ENCODE measurements at regions not wholly inside any gene's neighbourhood (a gene's known extent, or its start where the extent isn't known, plus 50 kb on each side); places are given as distances from the start of the nearest gene placed in this dataset.

DNA sequence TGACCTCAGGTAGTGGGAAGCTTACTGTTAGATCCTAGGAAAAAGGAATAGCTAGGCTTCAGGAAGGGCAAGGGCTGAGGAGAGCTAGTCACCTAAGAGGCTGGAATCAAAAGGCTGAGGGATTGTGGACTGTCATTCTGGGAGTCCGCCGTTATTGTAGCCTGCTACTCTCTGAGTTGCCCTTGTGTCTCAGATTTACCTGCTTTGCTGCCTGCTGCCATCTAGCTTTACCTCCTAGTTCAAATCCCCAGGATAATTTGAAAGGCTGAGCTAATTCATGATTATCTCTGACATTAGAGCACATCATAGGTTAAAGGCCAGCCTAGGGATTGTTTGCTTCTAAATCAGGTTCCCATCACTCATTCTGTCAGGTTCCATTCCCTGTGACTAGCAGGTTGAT lies 120.2 kb downstream of the FHIP1A start:
- BruUV-seq (replicated peaks): no TSS peak
- TF ChIP-seq POLR2AphosphoS5 (IDR thresholded peaks at IDR 0.05; ENCODE audit: low read depth, low read length): no peak
- no peak for TF ChIP-seq SIN3A (IDR thresholded peaks at IDR 0.05; ENCODE audit: borderline replicate concordance, insufficient read depth, low read depth, low read length)
- TF ChIP-seq, protein P1, sequence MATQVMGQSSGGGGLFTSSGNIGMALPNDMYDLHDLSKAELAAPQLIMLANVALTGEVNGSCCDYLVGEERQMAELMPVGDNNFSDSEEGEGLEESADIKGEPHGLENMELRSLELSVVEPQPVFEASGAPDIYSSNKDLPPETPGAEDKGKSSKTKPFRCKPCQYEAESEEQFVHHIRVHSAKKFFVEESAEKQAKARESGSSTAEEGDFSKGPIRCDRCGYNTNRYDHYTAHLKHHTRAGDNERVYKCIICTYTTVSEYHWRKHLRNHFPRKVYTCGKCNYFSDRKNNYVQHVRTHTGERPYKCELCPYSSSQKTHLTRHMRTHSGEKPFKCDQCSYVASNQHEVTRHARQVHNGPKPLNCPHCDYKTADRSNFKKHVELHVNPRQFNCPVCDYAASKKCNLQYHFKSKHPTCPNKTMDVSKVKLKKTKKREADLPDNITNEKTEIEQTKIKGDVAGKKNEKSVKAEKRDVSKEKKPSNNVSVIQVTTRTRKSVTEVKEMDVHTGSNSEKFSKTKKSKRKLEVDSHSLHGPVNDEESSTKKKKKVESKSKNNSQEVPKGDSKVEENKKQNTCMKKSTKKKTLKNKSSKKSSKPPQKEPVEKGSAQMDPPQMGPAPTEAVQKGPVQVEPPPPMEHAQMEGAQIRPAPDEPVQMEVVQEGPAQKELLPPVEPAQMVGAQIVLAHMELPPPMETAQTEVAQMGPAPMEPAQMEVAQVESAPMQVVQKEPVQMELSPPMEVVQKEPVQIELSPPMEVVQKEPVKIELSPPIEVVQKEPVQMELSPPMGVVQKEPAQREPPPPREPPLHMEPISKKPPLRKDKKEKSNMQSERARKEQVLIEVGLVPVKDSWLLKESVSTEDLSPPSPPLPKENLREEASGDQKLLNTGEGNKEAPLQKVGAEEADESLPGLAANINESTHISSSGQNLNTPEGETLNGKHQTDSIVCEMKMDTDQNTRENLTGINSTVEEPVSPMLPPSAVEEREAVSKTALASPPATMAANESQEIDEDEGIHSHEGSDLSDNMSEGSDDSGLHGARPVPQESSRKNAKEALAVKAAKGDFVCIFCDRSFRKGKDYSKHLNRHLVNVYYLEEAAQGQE (IDR thresholded peaks at IDR 0.05; ENCODE audit: insufficient read depth in 1 of 2, low read depth in 2 of 2, low read length in 1 of 2): no peak
- no peak for TF ChIP-seq TCF7L2 (IDR thresholded peaks at IDR 0.05; ENCODE audit: low read depth, low read length)
- TF ChIP-seq, protein P2, sequence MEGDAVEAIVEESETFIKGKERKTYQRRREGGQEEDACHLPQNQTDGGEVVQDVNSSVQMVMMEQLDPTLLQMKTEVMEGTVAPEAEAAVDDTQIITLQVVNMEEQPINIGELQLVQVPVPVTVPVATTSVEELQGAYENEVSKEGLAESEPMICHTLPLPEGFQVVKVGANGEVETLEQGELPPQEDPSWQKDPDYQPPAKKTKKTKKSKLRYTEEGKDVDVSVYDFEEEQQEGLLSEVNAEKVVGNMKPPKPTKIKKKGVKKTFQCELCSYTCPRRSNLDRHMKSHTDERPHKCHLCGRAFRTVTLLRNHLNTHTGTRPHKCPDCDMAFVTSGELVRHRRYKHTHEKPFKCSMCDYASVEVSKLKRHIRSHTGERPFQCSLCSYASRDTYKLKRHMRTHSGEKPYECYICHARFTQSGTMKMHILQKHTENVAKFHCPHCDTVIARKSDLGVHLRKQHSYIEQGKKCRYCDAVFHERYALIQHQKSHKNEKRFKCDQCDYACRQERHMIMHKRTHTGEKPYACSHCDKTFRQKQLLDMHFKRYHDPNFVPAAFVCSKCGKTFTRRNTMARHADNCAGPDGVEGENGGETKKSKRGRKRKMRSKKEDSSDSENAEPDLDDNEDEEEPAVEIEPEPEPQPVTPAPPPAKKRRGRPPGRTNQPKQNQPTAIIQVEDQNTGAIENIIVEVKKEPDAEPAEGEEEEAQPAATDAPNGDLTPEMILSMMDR (IDR thresholded peaks at IDR 0.05): no peak
- no peaks in the 10 kb centered on the region for H3K36me3 ChIP-seq (ENCODE audit: control insufficient read depth, insufficient read depth, low read length)
- in situ Hi-C loops (cut with HindIII; ENCODE audit: low pct_unique_long_range_greater_than_20kb, low sequenced_read_pairs): no loop called here
- DNase-seq (ENCODE audit: low read depth, low spot score) (no peak), ATAC-seq (no peak)
- no peaks in the 10 kb centered on the region for H3K9me3 ChIP-seq (ENCODE audit: control insufficient read depth, insufficient read depth, low read depth, low read length)
- intact Hi-C loops (cut with micrococcal nuclease; ENCODE audit: unreplicated experiment): no loop called here
- ChIA-PET CTCF (no interaction called here), POLR2A (no interaction called here)
- H3K27me3 ChIP-seq (ENCODE audit: control insufficient read depth, insufficient read depth, low read length): no peaks in the 10 kb centered on the region
- no peak overlapping the region for H3K27ac ChIP-seq (ENCODE audit: low read length)
- H3K4me3 ChIP-seq (ENCODE audit: low read depth in 2 of 2, low read length in 2 of 2): no peak overlapping the region
- no peaks in the 10 kb centered on the region for H3K4me1 ChIP-seq (ENCODE audit: control insufficient read depth, insufficient read depth, low read length)

DNA sequence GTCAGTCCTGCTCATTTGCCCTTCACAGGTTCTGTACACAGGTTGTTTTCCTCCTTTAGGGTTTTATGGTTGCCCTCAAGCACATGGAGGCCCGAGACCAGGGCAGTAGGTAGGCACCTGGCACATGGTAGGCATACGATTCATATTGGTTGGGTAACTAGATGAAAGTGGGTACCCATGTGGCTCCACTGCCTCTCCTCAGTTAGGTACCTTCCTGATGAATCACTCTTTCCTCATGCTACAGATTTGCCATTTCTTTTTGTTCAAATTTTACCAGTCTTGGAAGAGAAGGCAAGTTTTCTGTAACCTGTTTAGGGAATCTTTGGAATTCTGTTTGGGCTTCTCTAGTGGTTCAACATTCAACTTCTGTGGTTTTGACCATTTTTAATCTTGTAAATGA lies 121.3 kb downstream of the FHIP1A start:
- in situ Hi-C loops (cut with HindIII; ENCODE audit: low pct_unique_long_range_greater_than_20kb, low sequenced_read_pairs): no loop called here
- no peaks in the 10 kb centered on the region for H3K36me3 ChIP-seq (ENCODE audit: control insufficient read depth, insufficient read depth, low read length)
- H3K4me1 ChIP-seq (ENCODE audit: control insufficient read depth, insufficient read depth, low read length): no peaks in the 10 kb centered on the region
- POLR2A ChIA-PET: no interaction called here
- no TSS peak for BruUV-seq (replicated peaks)
- no peaks in the 10 kb centered on the region for H3K27me3 ChIP-seq (ENCODE audit: control insufficient read depth, insufficient read depth, low read length)
- H3K27ac ChIP-seq (ENCODE audit: low read length): no peak overlapping the region
- DNase-seq (ENCODE audit: low read depth, low spot score) (no peak), ATAC-seq (no peak)
- TF ChIP-seq POLR2AphosphoS5 (IDR thresholded peaks at IDR 0.05; ENCODE audit: low read depth, low read length) (no peak), TCF7L2 (IDR thresholded peaks at IDR 0.05; ENCODE audit: low read depth, low read length) (no peak), SIN3A (IDR thresholded peaks at IDR 0.05; ENCODE audit: borderline replicate concordance, insufficient read depth, low read depth, low read length) (no peak)
- TF ChIP-seq, protein P1 (IDR thresholded peaks at IDR 0.05; ENCODE audit: insufficient read depth in 1 of 2, low read depth in 2 of 2, low read length in 1 of 2): no peak
- TF ChIP-seq, protein P2 (IDR thresholded peaks at IDR 0.05): no peak
- CTCF ChIA-PET: no interaction called here
- no peak overlapping the region for H3K4me3 ChIP-seq (ENCODE audit: low read depth in 2 of 2, low read length in 2 of 2)
- intact Hi-C loops (cut with micrococcal nuclease; ENCODE audit: unreplicated experiment): no loop called here
- no peaks in the 10 kb centered on the region for H3K9me3 ChIP-seq (ENCODE audit: control insufficient read depth, insufficient read depth, low read depth, low read length)
